Heart right ventricle (tissue), 16 donors: ENCODE measurements at regions not wholly inside any gene's neighbourhood (a gene's known extent, or its start where the extent isn't known, plus 50 kb on each side); places are given as distances from the start of the nearest gene placed in this dataset.

Experiments used
- ATAC-seq, 8 donors: fragments of 200-7000 bp; cut with Tn5 transposase; one replicate each; pipeline ENCODE4 v1.9.1; 2020; ENCODE audit warnings: mild to moderate bottlenecking in 8 of 8, moderate library complexity in 8 of 8, moderate number of reproducible peaks in 1 of 8
- DNase-seq, 2 donors: peaks; one replicate each; pipeline ENCODE4 v3.0.0-alpha.2; 2020
- H3K27ac ChIP-seq, 10 donors: fragments of 200-600 bp; sonication (generic) in 2 of 10; one replicate each; pipeline versions ENCODE4 v1.5.0 to v1.8.0; 2020 to 2022; ENCODE audit warnings: mild to moderate bottlenecking in 3 of 10
- H3K27me3 ChIP-seq, 7 donors: fragments of 200-600 bp; one replicate each; pipeline ENCODE4 v1.8.0; 2021 to 2022; ENCODE audit warnings: mild to moderate bottlenecking in 2 of 7
- H3K36me3 ChIP-seq, 9 donors: fragments of 200-600 bp; sonication (generic) in 1 of 9; one replicate each; pipeline versions ENCODE4 v1.5.0 to v1.8.0; 2020 to 2022; ENCODE audit warnings: mild to moderate bottlenecking in 2 of 9
- H3K4me1 ChIP-seq, 9 donors: fragments of 200-600 bp; sonication (generic) in 1 of 9; one replicate each; pipeline versions ENCODE4 v1.5.0 to v1.8.0; 2020 to 2022; ENCODE audit warnings: mild to moderate bottlenecking in 4 of 9
- H3K4me3 ChIP-seq, 10 donors: fragments of 200-600 bp; sonication (generic) in 2 of 10; one replicate each; pipeline versions ENCODE4 v1.5.0 to v1.8.0; 2020 to 2022; ENCODE audit warnings: mild to moderate bottlenecking in 7 of 10, moderate library complexity in 2 of 10
- H3K9me3 ChIP-seq, 11 donors: fragments of 200-600 bp in 10 of 11; sonication (generic) in 2 of 11; one replicate each; pipeline versions ENCODE4 v1.5.0 to v1.8.0; 2013 to 2022; ENCODE audit warnings: mild to moderate bottlenecking in 2 of 11, control low read depth in 1 of 11, moderate library complexity in 1 of 11
- CTCF ChIP-seq, 9 donors: fragments of 200-600 bp; sonication (generic) in 2 of 9; IDR thresholded peaks; one replicate each; pipeline versions ENCODE4 v1.5.0 to v1.8.0; 2021 to 2022; ENCODE audit warnings: antibody characterized with exemption in 9 of 9, mild to moderate bottlenecking in 5 of 9, moderate library complexity in 1 of 9
- whole genome bisulfite sequencing, 2 donors: extraction: QIAGEN DNeasy Blood & Tissue Kit; methylation state at CpG; one replicate each; pipeline ENCODE4 v1.1.7; 2013; ENCODE audit warnings: inconsistent platforms in 1 of 2; 5-methylcytosine and 5-hydroxymethylcytosine counted together
- intact Hi-C, 10 donors: fragments of 100-400 bp; cut with DNase I; formaldehyde crosslinking; loops; one replicate each; pipeline versions ENCODE4 v1.11.1 to v1.14.2; 2022
- donor health status: Arrhythmogenic right ventricular cardiomyopathy.
- donor health status: ischemic (EF 13 %, LVEDD 7.1; RV severe dilation, severe dysfunction).
- donor health status: healthy with polysubstance abuse.
- donor health status: DM: no; HTN: yes; CAD: no.
- donor health status: DM: no; HTN: no; CAD: no.
- donor health status: ischemic (EF 25% LVEDD 6.9; RV normal size, moderate dysfunction).
- donor health status: ischemic (EF 25% LVEDD 5.7; RV mildly dilated, moderate dysfunction).
- donor health status: healthy.
- donor health status: DM: yes; HTN: yes; CAD: no.
- donor health status: Ischemic cardiomyopathy.
- donor health status: ischemic (EF 35%, LVEDD 5.7; RV mildly dilated, moderate dysfunction).
- donor health status: nonischemic (EF 11% LVEDD 7.7; RV severe dilation, severe dysfunction).
- donor health status: DM: yes; HTN: yes; CAD: no.
- donor health status: PGD.
- donor health status: ischemic (EF 29% LVEDD 5.4; RV normal size, mild dysfunction).
- donor health status: nonischemic (EF 23%, LVEDD 6.1; RV moderate dilation, normal function).

- no peak for TF ChIP-seq CTCF (IDR thresholded peaks at IDR 0.05)
- 23 to 34% methylated on average over 1 of the region's 1 CpG for WGBS, 2 donors
Measured at GRCh38 chr4:116618638-116619037, 466.7 kb downstream of the TRAM1L1 start.

GRCh38 chr4:116603096-116603495 is 482.3 kb downstream of the TRAM1L1 start:
- Histone ChIP-seq H3K27me3 (no peaks in the 10 kb centered on the region), H3K9me3 (peaks cover 0 to 16% (median 0%) of the 10 kb centered on the region in 11 donors), H3K4me1 (no peaks in the 10 kb centered on the region), H3K36me3 (no peaks in the 10 kb centered on the region), H3K27ac (no peak overlapping the region), H3K4me3 (no peak overlapping the region)
- 46 to 68% methylated on average over 2 of the region's 2 CpGs for WGBS, 2 donors
- TF ChIP-seq CTCF (IDR thresholded peaks at IDR 0.05), result no peak
- intact Hi-C loops, result no loop called here
- ATAC-seq, result no peak
- no peak for DNase-seq

More at GRCh38 chr4:116618638-116619037, 466.7 kb downstream of the TRAM1L1 start:
- Histone ChIP-seq H3K4me1 (no peaks in the 10 kb centered on the region), H3K27ac (no peak overlapping the region), H3K9me3 (no peaks in the 10 kb centered on the region), H3K27me3 (no peaks in the 10 kb centered on the region), H3K36me3 (no peaks in the 10 kb centered on the region), H3K4me3 (no peak overlapping the region)
- DNase-seq, result no peak
- no peak for ATAC-seq
- intact Hi-C loops, result no loop called here

GRCh38 chr4:116599859-116600258 is 485.5 kb downstream of the TRAM1L1 start:
- ATAC-seq (no peak), DNase-seq (no peak)
- Histone ChIP-seq H3K27ac (no peak overlapping the region), H3K36me3 (no peaks in the 10 kb centered on the region), H3K4me1 (no peaks in the 10 kb centered on the region), H3K9me3 (peaks cover 0 to 19% (median 0%) of the 10 kb centered on the region in 11 donors), H3K27me3 (no peaks in the 10 kb centered on the region), H3K4me3 (no peak overlapping the region)
- intact Hi-C loops, result no loop called here
- TF ChIP-seq CTCF (IDR thresholded peaks at IDR 0.05), result no peak
- WGBS, 2 donors, result 82% methylated on average over 11 of the region's 11 CpGs

GRCh38 chr4:116598980-116599789 is 486.2 kb downstream of the TRAM1L1 start:
- WGBS, 2 donors, result 94 to 95% methylated on average over 36 to 37 of the region's 37 CpGs
- Histone ChIP-seq H3K36me3 (no peaks in the 10 kb centered on the region), H3K9me3 (peaks cover 0 to 19% (median 0%) of the 10 kb centered on the region in 11 donors), H3K4me1 (no peaks in the 10 kb centered on the region), H3K27me3 (no peaks in the 10 kb centered on the region), H3K27ac (no peak overlapping the region), H3K4me3 (no peak overlapping the region)
- DNase-seq (no peak), ATAC-seq (no peak)
- intact Hi-C loops, result no loop called here
- no peak for TF ChIP-seq CTCF (IDR thresholded peaks at IDR 0.05)
